ELR (cell line): ENCODE measurements at regions not wholly inside any gene's neighbourhood (a gene's known extent, or its start where the extent isn't known, plus 50 kb on each side); places are given as distances from the start of the nearest gene placed in this dataset.
"Not testable (repeated sequence)": the region's sequence is repeated elsewhere in the genome, so short reads cannot be mapped to it uniquely, and the experiment has no call there.

Experiments
- DNase-seq: peaks from one replicate; pipeline ENCODE4 v3.0.0-alpha.2; 2015; ENCODE audit warnings: low read depth

DNA sequence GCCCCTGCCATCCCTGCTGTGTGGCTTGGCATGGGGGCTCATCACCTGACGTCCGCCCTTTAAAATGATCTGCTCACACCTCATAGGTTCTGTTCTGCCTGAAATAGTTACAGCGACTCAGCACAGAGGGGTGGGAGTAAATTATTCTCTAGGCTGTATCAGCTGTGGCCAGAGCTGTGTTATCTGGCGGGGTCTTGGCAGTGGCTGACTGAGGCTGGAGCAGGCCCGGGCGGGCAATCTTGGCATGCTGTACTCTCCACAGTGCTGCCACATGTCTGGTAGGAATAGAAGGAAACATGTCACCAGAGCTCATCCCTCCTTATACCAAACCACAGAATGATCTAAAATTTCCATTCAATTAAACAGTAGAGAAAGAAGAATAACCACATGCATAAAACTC is 499.9 kb upstream of the LMCD1 start:
- no peak for DNase-seq

DNA sequence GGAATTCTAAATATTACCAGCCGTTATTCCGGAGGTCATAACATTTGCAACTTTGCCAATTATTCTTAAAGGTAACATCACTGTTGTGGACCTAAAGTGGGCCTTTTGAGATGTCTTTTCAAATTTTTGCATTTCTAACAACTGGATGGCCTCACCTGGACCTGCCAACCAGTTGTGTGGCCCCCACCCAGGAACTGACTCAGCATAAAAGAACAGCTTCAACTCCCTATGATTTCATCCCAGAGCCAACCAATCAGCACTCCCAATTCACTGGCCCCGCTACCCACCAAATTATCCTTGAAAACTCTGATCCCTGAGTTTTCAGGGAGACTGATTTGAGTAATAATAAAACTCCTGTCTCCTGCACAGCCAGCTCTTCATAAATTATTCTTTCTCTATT is 489.7 kb upstream of the LMCD1 start:
- no peak for DNase-seq

DNA sequence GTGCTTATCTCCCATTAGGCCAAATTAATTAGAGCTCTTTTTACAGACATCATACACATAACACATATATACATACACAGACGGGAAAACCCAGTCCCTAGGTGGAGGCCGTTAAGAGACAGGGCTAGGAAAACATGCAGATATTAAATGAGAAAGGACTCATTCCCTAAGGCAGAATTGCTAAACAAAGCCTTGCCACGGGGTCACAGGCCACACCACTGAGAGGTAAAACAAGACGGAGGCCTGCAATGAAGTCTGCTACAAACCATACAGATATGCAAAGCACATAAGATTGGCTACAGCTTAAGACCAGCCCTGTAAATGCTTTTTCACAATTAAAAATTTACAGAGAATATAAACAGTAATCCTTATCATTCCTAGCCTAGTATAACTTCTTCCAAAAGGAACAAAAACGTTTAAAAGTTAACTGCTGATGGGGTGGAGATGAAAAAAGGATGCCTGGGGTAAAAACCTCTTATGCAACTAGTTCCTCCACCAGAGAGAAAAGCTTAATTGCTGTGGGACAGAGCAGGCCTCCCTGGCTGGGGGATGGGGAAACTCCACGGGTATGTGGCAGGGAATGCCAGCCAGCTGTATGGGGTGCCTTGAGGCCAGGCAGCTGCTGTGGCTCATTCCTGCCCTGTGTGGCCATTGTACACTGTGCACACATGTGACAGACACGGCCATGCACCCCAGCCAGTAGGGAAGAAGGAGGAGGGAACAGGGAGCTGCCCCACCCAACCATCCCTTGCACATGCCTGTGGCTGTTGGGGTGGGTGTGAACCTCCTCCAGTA is 481.4 kb upstream of the LMCD1 start:
- DNase-seq: no peak

DNA sequence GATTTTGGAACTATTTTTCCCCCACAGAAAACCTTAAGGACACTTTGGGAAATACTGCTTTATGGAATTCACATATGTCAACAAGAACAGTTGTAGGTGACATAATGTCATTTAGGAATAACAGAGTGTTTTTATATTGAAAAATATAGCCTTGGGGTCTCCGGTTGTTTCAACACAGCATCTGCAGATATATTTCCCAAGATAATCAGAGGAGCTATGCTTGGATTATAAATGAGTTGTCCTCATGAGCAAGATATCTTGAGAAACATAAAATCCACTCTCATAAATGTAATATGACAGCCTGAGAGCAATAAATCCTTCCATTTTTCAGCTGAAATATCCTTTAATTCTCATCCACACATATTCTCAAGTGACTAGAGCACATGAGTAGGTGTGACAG is 473.7 kb upstream of the LMCD1 start:
- no peak for DNase-seq

DNA sequence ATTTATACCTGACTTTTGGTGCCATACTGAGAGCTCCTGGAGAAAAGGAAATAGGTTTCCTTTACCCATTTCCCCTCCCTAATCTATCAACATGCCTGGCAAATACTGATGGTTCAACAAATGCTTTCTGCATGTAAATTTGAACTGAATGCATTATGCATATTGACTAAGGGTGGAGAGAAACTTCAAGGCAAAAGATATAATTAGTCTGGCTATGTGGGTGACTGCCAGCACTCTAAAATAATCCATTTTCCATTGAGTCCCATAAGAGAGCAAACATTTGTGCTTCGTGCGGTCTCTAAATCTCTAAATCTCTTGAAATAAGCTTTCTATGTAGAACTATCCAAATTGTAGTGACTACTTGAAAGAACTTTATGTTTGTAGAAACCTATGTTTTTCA is 451.3 kb upstream of the LMCD1 start:
- no peak for DNase-seq

DNA sequence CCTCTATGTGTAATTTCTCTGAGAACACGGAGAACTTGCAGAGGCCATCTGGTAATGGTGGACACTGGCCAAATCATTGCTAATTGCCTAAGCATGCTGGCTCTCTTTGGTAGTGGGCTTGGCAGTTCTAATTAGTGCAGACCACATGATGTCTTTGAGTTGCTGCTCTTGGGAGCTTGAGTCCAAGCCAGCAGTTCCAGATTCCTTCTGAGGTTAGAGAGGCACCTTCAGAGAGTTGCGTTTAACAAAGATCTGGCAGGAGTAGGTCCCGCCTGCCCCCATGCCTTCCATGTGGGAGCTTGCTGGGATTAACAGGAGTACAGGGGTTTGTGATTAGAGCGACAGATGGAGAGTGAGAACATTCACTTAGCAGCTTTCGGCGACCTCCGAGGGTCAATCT is 449.0 kb upstream of the LMCD1 start:
- DNase-seq: no peak

DNA sequence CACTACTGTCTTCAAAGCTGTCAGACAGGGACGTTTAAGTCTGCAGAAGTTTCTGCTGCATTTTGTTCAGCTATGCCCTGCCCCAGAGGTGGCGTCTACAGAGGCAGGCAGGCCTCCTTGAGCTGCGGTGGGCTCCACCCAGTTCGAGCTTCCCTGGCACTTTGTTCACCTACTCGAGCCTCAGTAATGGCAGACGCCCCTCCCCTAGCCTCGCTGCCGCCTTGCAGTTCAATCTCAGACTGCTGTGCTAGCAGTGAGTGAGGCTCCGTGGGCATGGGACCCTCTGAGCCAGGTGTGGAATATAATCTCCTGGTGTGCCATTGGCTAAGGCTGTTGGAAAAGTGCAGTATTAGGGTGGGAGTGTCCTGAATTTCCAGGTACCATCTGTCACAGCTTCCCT is 433.5 kb upstream of the LMCD1 start:
- DNase-seq: not testable (repeated sequence)

DNA sequence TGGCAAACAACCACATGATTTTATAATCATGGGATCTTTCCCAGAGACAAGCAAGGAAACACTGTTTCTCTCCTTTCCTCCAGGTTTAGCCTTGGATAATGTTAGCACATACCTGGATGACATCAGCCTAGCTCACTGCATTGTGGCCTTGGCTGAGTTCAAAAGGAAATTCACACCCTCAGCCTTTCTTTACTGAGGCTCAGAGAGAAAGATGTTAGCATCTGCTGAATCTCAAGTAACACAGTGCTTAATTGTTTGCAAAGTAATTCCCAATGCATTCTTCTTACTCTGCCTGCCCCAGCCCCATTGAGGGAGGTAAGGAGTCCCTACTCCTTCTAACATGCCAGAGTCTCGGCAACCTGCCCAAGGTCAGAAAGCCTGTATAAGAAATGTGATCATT is 432.2 kb upstream of the LMCD1 start:
- no peak for DNase-seq

DNA sequence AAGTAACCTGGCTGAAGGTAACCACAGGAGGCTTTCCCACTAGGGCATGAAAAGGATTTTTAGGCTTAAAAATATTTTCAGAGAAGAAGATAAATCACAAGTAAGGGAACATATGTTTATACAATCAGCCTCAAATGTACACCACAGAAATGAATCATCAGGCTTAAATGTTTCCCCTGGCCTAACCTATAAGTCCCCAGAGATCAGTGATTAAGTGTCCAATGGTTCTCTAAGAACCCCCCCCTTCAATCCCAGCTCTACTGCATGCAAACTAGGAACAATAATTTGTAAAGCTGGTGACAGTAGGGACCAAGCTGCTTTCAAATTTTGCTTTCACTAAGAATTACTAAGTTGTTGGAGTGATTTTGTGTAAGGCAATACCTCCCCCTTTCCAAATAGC is 431.6 kb upstream of the LMCD1 start:
- no peak for DNase-seq

DNA sequence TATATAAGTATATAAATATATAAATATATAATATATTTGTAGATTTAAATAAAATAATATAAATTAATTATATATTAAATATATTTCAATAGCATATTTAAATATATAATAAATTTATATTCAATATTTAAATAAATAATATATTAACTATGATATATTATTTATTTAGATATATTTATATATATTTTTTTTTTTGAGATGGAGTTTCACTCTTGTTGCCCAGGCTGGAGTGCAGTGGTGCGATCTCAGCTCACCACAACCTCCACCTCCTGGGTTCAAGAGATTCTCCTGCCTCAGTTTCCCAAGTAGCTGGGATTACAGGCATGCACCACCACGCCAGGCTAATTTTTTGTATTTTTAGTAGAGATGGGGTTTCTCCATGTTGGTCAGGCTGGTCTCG is 426.9 kb upstream of the LMCD1 start:
- DNase-seq: not testable (repeated sequence)

DNA sequence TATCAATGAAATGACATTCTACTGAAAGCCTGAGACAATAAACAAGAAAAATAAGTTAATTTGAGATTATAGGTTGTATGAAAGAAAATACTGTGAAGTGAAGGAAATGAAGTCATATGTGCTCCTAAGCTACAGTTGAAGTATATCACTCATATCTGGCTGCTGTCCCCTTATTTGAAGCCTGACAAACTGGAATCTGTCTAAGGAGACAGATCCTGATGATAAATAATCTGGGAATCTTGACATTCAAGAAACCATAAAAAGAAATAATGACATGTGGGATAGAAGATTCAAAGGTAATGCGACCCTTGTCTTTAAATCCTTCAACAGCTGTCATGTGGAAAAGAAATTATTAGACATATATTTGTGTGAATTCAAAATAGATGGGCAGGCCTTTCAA is 424.5 kb upstream of the LMCD1 start:
- no peak for DNase-seq

DNA sequence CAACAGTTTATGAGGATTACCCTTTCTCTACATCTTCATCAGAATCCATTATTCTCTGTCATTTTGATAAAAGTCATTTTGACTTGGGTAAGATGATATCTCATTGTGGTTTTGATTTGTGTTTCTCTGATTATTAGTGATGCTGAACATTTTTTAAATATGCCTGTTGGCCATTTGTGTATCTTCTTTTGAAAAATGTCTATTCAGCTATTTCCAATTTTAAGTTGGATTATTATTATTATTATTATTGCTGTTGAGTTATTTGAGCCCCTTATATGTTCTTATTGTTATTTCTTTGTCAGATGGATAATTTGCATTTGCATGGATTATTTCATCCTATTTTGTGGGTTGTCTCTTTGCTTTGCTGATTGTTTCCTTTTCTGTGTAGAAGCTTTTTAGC is 421.2 kb upstream of the LMCD1 start:
- DNase-seq: no peak

DNA sequence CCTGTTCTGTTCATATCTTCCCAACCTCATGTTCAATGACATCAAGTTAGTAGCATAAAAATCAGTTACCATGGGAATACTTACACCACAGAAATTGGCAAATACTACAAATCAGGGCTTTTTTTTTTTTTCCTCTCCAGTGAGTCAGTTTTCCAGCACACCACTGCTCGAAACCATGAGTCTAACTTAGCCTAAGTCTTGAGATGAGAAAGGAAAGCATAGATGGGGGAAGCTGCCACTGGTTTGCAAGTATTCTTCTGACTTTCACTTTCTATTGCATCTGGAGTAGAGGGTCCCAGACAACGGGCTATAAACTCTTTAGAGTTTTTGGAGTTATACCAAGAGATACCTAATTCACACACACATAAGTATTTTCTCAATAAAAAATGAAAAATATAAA is 416.1 kb upstream of the LMCD1 start:
- DNase-seq: no peak

DNA sequence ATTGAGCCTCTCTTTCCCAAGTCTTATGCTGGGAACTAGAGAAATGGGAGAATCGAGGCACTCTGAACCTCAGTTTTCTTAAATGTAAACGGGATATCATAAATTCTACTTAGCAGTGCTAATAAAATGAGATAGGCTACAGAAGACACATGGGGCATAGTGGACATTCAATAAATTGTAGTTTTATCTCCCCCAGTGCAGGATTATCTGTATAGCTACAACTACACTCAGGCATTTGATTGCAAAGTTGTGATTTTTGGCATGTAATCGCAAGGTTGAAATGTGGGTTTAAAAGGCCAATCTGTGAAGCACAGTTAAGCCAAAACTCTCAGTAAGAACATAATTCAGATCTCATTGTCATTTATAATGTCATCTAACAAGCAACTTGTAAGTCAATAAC is 413.7 kb upstream of the LMCD1 start:
- no peak for DNase-seq

DNA sequence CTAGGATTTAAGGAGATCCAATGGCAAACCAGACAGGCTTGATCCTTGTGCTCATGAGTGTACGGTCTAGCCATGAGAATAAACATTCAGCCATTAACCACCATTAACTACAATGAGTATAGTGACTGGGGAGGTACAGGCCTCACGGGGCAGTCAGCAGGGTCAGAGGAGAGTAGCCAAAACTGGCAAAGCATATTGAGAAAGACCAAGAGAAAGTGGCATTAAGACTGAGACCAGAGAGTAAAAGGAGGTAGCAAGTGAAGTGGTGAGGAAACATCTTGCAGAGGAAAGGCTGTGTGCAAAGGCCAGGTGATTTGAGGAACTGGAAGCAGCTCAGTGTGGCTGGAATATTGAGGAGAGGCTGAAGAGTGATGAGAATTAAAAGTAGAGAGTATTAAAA is 407.2 kb upstream of the LMCD1 start:
- DNase-seq: no peak

DNA sequence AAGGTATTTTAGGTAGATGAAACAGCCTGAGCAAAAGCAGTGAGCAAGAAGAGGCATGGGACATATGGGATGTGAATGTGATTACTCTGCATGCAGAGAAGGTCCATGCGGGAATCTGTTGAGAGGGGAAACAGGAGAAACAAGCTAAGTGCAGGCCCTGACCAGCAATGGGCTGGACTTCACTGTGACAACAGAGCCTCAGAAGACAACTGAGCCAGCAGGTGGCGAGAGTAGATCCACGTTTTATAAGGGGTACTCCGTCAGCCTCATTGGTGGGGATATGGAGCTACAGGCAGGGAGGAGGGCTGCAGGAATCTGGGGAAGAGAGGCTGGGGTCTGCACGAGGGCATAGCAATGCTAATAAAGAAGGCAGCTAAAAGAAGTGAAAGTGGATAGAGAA is 405.9 kb upstream of the LMCD1 start:
- DNase-seq: no peak

DNA sequence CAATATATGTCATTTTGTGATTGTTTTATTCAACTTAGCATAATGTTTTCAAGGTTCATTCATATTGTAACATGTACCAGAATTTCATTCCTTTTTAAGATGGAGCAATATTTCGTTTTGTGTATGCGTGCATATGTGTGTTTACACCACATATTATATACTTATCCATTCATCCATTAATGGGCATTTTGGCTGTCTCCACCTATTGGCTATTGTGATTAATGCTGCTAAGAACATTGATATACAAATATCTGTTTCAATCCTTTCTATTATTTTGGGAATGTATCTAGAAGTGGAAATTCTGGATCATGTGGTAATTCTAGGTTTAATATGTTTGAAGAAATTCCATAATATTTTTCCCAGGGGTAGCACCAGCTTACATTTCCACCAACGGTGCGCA is 403.9 kb upstream of the LMCD1 start:
- DNase-seq: no peak

DNA sequence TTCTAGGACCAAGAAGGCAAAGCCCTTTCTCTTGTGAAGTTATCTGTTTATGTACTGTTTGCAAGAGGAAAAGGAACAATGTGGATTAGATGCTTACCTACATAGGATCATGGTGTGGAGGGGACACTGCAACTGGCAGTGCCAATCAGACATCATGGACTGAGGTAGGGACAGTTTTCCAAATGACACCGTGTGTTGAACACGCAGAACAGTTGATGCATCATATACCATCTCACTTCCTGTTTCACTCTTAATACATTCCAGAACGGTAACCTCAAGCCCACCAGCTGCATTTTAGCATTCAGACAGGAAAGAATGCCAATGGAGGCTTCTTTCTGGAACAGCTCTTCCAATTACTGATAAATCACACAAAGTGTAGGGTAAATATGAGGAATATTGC is 397.7 kb upstream of the LMCD1 start:
- DNase-seq: no peak

DNA sequence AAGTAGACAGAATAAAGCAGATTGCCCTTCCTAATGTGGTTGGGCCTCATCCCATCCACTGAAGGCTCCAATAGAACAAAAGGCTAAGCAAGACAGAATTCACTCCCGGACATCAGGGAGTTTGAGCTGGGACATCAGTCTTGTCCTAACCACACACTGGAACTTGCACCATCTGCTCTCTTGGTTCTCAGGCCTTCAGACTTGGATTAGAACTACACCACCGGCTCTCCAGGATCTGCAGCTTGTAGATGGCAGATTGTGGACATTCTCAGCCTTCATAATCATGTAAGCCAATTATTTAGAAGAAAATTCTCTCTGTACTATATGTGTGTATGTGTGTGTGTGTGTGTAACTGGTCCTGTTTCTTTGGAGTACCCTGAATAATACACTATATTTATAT is 394.7 kb upstream of the LMCD1 start:
- no peak for DNase-seq

DNA sequence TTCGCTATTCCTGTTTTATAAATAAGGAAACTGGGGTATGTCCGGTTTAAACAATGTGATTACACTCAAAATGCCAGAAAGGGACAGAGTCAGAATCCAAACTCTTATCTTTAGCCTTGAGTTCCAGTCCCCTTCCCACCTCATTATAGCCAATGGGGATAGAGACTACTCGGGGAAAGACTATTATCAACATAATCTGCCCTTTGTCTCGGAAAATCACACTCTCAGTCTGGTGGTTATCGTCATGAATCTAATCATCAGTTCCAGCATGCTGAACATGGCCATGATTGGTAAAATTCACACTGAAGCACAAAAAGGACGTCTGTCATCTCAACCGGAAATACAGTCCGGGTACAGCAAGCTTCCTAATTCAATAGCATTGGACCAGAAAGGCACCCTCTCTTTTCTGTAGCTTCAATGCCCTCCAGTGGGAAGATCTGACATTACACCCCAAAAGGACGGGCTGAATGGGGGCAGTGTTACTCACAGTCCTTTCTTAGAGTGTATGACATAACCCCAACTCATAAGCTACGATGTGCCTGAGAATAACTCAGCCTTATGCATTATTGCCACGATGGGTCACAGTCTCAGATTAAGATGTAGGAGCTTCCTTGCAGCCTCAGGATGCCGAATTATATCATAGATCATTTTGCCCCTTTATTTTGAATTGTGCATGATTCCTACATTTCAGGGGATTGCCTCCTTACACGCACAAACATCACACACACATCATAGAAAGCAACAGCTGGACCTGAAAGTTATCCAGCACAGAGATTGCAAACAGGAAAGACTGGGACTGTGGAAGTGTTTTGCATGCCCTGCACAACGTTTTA is 390.4 kb upstream of the LMCD1 start:
- DNase-seq: peak; percentile 30

DNA sequence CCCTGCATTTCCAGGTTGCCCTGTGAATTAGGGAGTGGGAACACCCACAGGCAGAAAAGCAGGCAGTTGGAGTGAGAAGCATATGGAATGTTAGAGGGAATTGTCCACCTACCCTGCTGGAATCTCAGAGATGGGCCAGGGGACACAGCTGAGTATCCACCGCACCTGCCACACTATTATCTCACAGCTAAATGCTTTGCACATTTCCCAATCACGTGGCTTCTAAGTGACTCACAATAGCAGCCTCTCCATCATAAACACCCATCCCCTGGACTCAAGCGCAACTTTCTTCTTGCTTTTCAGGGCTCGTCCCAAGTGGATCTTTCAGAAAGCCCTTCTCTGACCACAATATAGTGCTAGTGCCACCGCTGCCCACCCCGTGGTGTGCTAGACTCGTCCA is 389.0 kb upstream of the LMCD1 start:
- DNase-seq: no peak

DNA sequence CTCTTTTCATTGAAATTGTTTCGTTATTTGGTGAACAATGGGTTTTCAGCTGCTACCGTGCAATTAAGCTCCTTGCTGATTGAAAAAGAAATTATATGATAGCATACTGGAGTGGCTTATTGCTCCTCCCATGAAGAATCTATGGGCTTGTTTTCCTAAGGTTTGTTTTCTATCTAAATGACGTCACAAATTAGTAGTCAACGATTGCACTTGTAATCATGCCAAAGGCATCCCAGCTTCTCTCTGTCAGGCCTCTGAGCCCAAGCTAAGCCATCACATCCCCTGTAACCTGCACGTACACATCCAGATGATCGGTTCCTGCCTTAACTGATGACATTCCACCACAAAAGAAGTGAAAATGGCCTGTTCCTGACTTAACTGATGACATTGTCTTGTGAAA is 388.0 kb upstream of the LMCD1 start:
- no peak for DNase-seq

DNA sequence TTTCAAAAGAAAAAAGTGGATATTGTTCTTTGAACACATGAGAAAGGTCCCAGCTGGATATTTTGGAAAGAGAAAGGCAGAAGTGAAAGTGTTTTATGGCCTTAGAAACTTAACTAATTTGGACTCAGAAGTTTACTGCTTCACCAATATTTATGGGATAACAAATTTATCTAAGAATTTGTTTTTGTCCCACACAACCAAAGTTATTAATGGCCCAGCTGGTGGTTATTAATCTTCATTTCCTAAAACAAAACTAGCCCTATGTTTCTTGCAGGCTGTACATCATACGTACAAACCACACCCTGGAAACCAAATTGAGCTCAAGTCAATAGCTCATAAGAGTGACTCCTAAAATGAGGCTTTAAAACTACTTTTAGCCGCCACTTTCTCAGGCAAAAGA is 372.9 kb upstream of the LMCD1 start:
- no peak for DNase-seq

DNA sequence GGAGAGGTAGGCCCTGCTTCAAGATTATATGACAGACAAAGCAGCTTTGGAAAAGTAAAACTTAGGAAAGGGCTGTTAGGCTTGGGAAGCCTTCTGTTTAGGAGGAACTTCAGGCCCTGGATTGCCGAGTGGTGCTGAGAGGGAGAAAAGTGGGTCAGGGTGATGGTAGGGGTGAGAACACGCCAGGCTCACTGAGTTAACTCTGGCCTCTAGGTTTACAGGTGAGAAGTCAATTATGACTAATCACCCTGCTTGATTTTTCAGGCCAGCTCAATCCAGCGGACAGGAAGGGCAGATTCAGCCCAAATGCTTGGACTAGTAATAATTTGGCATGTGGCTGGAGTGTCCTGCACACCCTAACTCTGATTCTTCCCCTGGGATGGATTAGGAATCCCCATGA is 365.1 kb upstream of the LMCD1 start:
- no peak for DNase-seq
